H1 (cell line): ENCODE measurements at regions not wholly inside any gene's neighbourhood (a gene's known extent, or its start where the extent isn't known, plus 50 kb on each side); places are given as distances from the start of the nearest gene placed in this dataset.

Experiments used
- CTCF ChIP-seq, 3 experiments: IDR thresholded peaks; 1 replicate in 2 of 3; 2 replicates in 1 of 3; pipeline versions ENCODE4 v1.5.1 to v1.6.1; 2011; ENCODE audit warnings: low read length in 3 of 3, mild to moderate bottlenecking in 3 of 3, inconsistent platforms in 2 of 3, low read depth in 1 of 3, moderate library complexity in 1 of 3; ENCODE audit not compliant: insufficient read depth in 1 of 3; ENCODE audit errors: control extremely low read depth in 1 of 3
- NRF1 ChIP-seq: IDR thresholded peaks from 2 replicates; pipeline ENCODE4 v1.6.1; 2011; ENCODE audit warnings: mild to moderate bottlenecking, low read depth, low read length, improper control_type of control experiment
- RFX5 ChIP-seq: IDR thresholded peaks from 2 replicates; pipeline ENCODE4 v1.6.1; 2011; ENCODE audit warnings: low read depth, low read length, improper control_type of control experiment, borderline replicate concordance

- TF ChIP-seq NRF1 (no peak), CTCF (IDR thresholded peaks at IDR 0.05; ENCODE audit: control extremely low read depth in 1 of 3, insufficient read depth in 1 of 3, low read depth in 1 of 3, low read length in 3 of 3) (no peak), RFX5 (no peak)
These were observed 331.9 kb downstream of the AJAP1 start for GRCh38 chr1:4986306-4986705.
